ENCODE measurements at regions not wholly inside any gene's neighbourhood (a gene's known extent, or its start where the extent isn't known, plus 50 kb on each side); places are given as distances from the start of the nearest gene placed in this dataset.

DNA sequence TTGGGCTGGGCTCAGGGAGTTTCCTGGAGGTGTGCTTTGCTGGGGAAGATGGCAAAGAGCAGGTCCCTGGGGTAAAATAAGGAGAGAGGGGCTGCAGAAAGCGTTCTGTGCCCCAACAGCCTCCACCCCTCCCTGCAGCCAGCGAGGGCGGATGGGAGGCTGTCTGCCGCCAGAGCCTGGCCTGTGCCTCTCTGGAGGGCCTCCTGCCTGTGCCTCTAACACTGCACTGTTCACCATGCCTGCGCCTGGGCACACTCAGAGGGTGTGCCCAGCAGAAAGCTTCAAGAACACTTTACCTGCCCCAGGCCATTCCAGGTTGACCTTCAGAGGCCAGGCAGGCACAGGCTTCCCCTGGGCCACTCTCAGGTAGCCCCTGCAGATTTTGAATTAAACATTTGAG, 77.7 kb upstream of the KLF13 start:
- WGBS, result 94% methylated on average over 5 of the region's 5 CpGs
- Histone ChIP-seq H3K4me3 (ENCODE audit: low read depth, low read length) (no peak overlapping the region), H3K4me1 (ENCODE audit: insufficient read depth) (no peaks in the 10 kb centered on the region), H3K36me3 (ENCODE audit: insufficient read depth) (no peaks in the 10 kb centered on the region), H3K27ac (ENCODE audit: low read depth) (no peak overlapping the region)
- DNase-seq (ENCODE audit: extremely low spot score), result no peak

DNA sequence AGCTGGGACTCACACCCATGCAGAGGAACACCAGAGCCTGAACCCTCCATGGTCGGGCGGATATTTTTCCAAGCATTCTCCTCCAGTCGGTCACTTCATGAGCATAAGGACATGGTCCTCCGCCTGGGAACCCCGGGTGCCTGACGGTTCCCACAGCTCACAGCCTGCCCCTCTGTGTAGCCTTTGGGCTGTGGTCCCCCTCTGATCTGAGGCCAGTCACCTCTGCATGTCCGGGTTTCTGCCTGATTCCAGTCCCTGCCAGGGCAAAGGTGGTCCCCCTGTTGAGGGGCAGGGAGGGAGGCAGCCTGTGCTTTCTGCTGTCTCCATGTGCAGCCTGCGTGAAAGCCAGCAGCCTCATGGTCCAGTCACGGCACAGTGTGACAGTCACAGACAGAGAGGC, 76.6 kb upstream of the KLF13 start:
- WGBS, result 90% methylated on average over 9 of the region's 9 CpGs
- H3K4me3 ChIP-seq (ENCODE audit: low read depth, low read length), result no peak overlapping the region
- H3K27ac ChIP-seq (ENCODE audit: low read depth), result no peak overlapping the region
- no peaks in the 10 kb centered on the region for H3K4me1 ChIP-seq (ENCODE audit: insufficient read depth)
- H3K36me3 ChIP-seq (ENCODE audit: insufficient read depth), result no peaks in the 10 kb centered on the region
- no peak for DNase-seq (ENCODE audit: extremely low spot score)

DNA sequence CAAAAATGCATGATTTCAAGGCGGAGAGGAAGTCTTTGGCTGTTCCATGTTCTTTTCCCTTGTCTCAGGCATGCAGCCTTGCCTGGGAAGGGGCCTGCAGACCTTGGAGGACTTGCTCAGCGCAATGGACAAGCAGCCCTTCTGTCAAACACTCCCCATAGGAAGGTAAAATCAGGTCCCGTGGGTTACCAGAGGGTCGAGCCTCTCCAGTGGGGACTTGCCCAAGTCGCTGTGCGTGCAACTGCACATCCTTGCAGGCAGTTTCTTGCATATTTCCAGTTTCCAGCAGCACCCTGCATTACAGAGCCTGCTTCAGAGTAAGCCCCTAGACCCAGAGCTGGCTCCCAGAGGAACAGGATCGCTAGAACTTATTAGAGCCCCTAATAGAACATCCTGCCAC, 75.5 kb upstream of the KLF13 start:
- no peaks in the 10 kb centered on the region for H3K4me1 ChIP-seq (ENCODE audit: insufficient read depth)
- no peaks in the 10 kb centered on the region for H3K36me3 ChIP-seq (ENCODE audit: insufficient read depth)
- DNase-seq (ENCODE audit: extremely low spot score), result no peak
- WGBS, result 88% methylated on average over 7 of the region's 7 CpGs
- no peak overlapping the region for H3K27ac ChIP-seq (ENCODE audit: low read depth)
- H3K4me3 ChIP-seq (ENCODE audit: low read depth, low read length), result no peak overlapping the region

DNA sequence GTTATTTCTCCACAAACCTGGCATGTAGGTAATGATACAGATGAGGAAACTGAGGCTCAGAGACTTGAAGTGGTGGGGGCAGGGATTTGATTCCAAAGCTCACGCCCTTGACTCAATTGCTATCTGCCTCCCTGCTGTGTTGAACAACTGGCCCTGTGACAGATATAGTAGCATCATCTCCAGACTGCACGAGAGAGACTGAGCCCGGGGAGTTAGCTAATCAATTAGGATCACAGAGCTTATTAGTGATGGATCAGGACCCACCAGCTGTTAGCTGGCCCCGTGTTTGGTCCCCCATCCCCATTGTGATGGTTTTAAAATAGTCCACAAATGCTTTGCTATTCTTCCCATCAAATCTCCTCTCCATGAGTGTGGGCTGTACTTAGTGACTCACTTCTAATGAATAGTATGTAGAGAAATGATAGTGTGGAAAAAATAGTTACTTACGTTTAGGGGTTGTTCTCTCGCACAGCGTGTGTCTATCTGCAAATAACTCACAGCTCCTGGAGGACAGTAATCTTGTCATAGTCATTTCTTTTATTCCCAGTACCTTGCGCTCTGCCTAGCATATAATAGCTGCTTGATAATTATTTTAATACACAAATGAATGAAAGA, 74.4 kb upstream of the KLF13 start:
- no peaks in the 10 kb centered on the region for H3K4me1 ChIP-seq (ENCODE audit: insufficient read depth)
- 78% methylated on average over 8 of the region's 8 CpGs for WGBS
- H3K27ac ChIP-seq (ENCODE audit: low read depth), result no peak overlapping the region
- no peak for DNase-seq (ENCODE audit: extremely low spot score)
- no peaks in the 10 kb centered on the region for H3K36me3 ChIP-seq (ENCODE audit: insufficient read depth)
- H3K4me3 ChIP-seq (ENCODE audit: low read depth, low read length), result no peak overlapping the region

DNA sequence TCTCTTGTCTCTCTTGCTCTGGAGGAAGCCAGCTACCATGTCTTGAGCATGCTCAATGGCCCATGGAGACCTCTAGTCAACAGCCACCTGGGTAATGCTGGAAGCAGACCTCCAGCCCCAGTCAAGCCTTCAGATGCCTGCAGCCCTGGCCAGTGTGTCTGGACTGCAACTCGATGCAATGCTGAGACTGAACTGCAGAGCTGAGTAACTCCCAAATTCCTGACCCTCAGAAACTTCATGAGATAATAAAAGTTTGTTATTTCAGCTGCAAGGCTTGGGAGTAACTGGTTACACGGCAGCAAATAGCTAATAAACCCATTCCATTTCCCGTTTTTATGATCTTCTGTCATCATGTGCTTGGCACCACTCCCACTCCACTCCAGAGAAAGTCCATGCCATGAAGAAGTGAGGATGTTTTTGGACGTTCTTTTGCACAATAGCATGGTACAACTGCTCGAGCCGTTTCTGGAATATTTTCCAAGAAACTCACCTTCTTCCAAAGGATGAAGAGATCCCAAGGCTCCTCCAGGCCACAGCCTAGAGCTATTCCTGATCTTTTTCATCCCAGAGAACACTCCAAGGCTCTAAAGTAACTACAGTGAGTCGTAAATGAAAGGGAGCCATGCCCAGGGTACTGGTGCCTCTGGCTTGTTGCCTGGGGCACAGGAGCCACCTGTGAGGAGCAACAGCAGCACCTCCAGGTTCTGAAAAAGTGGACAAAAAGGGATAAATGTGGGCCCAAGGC, 72.0 kb upstream of the KLF13 start:
- Histone ChIP-seq H3K36me3 (ENCODE audit: insufficient read depth) (no peaks in the 10 kb centered on the region), H3K4me1 (ENCODE audit: insufficient read depth) (no peaks in the 10 kb centered on the region), H3K27ac (ENCODE audit: low read depth) (no peak overlapping the region), H3K4me3 (ENCODE audit: low read depth, low read length) (no peak overlapping the region)
- no peak for DNase-seq (ENCODE audit: extremely low spot score)
- WGBS, result 26% methylated on average over 7 of the region's 7 CpGs

DNA sequence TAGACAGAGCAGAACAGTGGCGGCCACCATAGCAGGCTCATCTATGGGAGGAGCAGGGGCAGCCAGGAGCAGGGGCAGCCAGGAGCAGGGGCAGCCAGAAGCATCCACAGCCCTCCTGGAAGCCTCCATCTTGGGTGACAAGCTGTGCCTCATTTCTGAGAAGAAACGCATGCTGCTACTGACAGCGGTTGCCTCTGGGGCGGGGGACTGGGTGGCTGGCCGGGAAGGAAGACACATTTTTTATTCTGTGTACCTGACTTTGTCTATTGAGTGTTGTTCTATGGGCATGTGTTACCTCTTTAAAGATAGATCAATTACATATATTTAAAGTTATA, 71.5 kb upstream of the KLF13 start:
- Histone ChIP-seq H3K36me3 (ENCODE audit: insufficient read depth) (no peaks in the 10 kb centered on the region), H3K4me3 (ENCODE audit: low read depth, low read length) (no peak overlapping the region), H3K27ac (ENCODE audit: low read depth) (no peak overlapping the region), H3K4me1 (ENCODE audit: insufficient read depth) (no peaks in the 10 kb centered on the region)
- no peak for DNase-seq (ENCODE audit: extremely low spot score)
- 95% methylated on average over 5 of the region's 5 CpGs for WGBS

DNA sequence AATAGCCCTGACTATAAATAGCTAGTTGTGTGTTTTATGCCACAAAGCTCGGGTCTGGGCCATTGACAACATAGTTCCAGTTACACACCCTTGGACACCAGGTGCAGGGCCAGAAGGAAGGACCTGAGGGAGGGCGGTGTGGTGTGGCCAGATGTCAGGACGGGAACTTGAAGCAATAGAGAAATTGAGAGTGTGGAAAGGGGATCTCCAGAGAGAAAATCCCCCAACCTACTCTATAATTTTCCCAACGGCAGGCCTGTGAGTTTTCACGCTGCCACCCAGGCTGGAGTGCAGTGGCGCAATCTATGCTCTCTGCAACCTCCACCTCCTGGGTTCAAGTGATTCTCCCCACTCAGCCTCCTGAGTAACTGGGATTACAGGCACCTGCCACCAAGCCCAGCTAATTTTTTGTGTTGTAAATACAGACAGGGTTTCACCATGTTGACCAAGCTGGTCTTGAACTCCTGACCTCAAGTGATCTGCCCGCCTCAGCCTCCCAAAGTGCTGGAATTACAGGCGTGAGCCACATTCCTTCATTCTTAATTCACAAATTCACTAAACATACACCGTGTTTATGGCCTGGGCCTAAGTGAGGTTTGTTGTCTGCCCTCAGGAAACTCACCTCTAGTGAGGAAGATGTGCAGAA, 70.8 kb upstream of the KLF13 start:
- Histone ChIP-seq H3K4me1 (ENCODE audit: insufficient read depth) (no peaks in the 10 kb centered on the region), H3K36me3 (ENCODE audit: insufficient read depth) (no peaks in the 10 kb centered on the region), H3K4me3 (ENCODE audit: low read depth, low read length) (no peak overlapping the region), H3K27ac (ENCODE audit: low read depth) (no peak overlapping the region)
- 78% methylated on average over 9 of the region's 9 CpGs for WGBS
- no peak for DNase-seq (ENCODE audit: extremely low spot score)

DNA sequence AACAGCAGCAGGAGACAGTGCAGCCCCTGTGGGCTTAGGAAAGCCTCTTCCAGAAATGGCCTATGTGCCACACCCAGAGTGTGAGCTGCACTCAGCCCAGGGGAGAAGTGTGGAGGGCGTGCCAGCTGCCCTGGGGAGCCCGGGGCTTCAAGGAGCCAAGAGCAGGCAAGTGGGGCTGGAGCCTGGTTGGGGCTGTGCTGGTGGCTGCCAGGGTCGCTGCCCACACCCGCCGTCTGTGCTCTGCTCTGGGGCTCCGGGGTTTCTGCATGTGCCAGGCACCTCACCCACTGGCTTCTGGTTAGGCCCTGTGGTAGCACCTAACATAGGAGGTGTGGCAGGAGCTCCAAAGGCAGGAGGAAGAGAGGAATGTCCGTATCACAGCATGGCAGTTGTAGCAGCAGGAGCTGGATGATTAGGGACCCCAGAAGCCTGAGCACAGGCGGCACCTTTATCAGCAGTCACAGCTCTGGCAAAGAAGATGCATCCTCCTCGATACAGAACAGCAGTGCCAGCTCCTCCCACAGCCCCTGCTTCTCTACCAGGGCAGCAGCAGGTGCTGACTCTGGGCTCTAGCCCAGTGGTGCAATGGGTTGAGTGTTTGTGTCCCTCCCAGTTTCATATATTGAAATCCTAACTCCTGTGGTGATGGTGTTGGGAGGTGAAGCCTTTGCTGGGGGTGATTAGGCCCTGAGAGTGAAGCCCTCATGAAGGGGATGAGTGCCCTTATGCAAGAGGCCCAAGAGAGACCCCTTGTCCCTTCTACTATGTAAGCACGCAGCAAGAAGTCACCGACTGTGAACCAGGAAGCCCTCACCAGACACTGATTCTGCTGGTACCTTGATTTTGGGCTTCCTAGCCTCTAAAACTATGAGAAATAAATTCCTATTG, 70.0 kb upstream of the KLF13 start:
- Histone ChIP-seq H3K27ac (ENCODE audit: low read depth) (no peak overlapping the region), H3K4me3 (ENCODE audit: low read depth, low read length) (no peak overlapping the region), H3K36me3 (ENCODE audit: insufficient read depth) (no peaks in the 10 kb centered on the region), H3K4me1 (ENCODE audit: insufficient read depth) (no peaks in the 10 kb centered on the region)
- WGBS, result 90% methylated on average over 11 of the region's 11 CpGs
- DNase-seq (ENCODE audit: extremely low spot score), result no peak

DNA sequence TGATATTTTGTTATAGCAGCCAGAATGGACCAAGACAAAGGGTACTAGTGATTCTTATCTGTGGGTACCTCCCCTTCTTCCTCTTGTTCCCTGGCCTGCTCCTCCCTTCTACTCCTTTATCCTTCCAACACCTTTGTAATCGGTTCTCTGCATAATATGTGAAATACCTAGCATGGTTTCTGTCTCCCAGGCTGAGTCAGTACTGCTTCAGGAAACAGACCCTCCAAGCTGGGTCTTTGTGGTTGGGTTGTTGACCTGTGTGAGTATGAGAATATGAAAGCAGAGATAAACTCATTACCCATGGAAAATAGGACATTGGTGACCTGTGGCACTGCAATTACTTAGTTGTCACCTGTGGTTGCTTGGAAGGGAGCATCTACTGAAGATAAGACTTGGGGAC, 69.3 kb upstream of the KLF13 start:
- Histone ChIP-seq H3K27ac (ENCODE audit: low read depth) (no peak overlapping the region), H3K4me1 (ENCODE audit: insufficient read depth) (no peaks in the 10 kb centered on the region), H3K4me3 (ENCODE audit: low read depth, low read length) (no peak overlapping the region), H3K36me3 (ENCODE audit: insufficient read depth) (no peaks in the 10 kb centered on the region)
- 65% methylated on average over 1 of the region's 1 CpG for WGBS
- no peak for DNase-seq (ENCODE audit: extremely low spot score)

DNA sequence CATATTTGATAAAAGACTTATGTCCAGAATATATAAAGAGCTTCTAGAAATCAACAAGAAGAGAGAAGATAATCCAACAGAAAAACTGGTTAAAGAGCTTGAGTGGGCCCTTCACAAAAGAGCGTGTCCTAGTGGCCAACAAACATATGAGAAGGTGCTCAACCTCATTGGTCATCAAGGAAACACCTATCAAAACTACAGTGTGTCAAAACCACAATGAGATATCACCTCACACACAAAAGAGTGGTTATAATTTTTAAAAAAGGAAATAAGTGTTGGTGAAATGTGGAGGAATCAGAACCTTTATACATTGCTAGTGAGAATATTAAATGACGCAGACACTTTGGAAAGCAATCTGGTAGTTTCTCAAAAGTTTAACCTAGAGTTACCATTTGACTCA, 68.4 kb upstream of the KLF13 start:
- no peak overlapping the region for H3K4me3 ChIP-seq (ENCODE audit: low read depth, low read length)
- H3K27ac ChIP-seq (ENCODE audit: low read depth), result no peak overlapping the region
- DNase-seq (ENCODE audit: extremely low spot score), result no peak
- no peaks in the 10 kb centered on the region for H3K36me3 ChIP-seq (ENCODE audit: insufficient read depth)
- 94% methylated on average over 2 of the region's 2 CpGs for WGBS
- no peaks in the 10 kb centered on the region for H3K4me1 ChIP-seq (ENCODE audit: insufficient read depth)

DNA sequence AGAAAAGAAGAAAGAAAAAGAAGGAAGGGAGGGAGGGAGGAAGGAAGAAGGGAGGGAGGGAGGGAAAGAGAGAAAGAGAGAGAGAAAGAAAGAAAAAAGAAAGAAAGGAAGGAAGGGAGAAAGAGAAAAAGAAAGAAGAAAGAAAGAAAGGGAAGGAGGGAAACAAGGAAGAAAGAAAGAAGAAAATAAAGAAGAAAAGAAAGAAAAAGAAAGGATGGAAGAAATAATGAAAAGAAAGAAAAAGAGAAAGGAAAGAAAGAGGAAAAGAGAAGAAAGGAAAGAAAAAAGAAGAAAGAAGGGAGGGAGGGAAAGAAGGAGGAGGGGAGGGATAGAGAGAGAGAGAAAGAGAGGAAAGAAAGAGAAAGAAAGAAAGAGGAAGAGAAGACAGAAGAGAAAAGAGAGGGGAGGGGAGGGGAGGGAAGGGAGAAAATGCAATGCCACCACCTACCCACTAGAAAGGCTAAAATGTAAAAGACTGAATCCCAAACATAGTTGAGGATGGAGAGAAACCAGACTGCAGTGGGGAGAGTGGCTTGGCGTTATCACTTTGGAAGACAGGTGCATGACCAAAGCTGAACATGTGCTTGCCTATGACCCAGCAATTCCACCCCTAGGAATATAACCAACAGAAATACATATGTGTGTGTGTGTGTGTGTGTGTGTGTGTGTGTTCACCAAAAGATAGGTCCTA, 66.9 kb upstream of the KLF13 start:
- no peaks in the 10 kb centered on the region for H3K36me3 ChIP-seq (ENCODE audit: insufficient read depth)
- no peak overlapping the region for H3K27ac ChIP-seq (ENCODE audit: low read depth)
- H3K4me1 ChIP-seq (ENCODE audit: insufficient read depth), result no peaks in the 10 kb centered on the region
- WGBS, result 83% methylated on average over 1 of the region's 1 CpG
- no peak overlapping the region for H3K4me3 ChIP-seq (ENCODE audit: low read depth, low read length)
- no peak for DNase-seq (ENCODE audit: extremely low spot score)

DNA sequence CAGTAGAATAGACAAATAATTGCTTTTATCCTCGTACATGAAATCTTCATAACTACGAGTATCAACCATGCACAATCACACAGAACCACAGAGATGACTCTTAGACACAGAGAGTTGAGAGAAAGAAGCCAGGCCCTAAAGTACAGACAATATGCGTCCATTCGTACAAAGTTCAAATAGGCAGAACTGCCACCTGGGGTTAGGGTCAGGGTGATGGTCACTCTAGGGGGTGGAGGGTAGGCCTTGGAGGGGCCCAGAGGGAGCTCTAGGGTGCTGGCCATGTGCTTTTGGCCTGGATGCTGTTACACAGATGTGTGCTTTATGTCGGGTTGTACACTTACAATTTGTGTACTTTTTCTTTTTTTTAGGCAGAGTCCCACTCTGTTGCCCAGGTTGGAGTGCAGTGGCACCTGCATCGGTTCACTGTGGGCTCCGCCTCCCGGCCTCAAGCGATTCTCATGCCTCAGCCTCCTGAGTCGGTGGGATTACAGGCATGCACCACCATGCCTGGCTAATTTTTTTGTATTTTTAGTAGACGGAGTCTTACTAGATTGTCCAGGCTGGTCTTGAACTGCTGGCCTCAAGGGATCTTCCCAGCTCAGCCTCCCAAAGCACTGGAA, 65.9 kb upstream of the KLF13 start:
- WGBS, result 96% methylated on average over 11 of the region's 11 CpGs
- Histone ChIP-seq H3K27ac (ENCODE audit: low read depth) (no peak overlapping the region), H3K4me1 (ENCODE audit: insufficient read depth) (no peaks in the 10 kb centered on the region), H3K36me3 (ENCODE audit: insufficient read depth) (no peaks in the 10 kb centered on the region), H3K4me3 (ENCODE audit: low read depth, low read length) (no peak overlapping the region)
- no peak for DNase-seq (ENCODE audit: extremely low spot score)

Data from urinary bladder (tissue), 3 donors.